ENCODE measurements at regions not wholly inside any gene's neighbourhood (a gene's known extent, or its start where the extent isn't known, plus 50 kb on each side); places are given as distances from the start of the nearest gene placed in this dataset.

DNA sequence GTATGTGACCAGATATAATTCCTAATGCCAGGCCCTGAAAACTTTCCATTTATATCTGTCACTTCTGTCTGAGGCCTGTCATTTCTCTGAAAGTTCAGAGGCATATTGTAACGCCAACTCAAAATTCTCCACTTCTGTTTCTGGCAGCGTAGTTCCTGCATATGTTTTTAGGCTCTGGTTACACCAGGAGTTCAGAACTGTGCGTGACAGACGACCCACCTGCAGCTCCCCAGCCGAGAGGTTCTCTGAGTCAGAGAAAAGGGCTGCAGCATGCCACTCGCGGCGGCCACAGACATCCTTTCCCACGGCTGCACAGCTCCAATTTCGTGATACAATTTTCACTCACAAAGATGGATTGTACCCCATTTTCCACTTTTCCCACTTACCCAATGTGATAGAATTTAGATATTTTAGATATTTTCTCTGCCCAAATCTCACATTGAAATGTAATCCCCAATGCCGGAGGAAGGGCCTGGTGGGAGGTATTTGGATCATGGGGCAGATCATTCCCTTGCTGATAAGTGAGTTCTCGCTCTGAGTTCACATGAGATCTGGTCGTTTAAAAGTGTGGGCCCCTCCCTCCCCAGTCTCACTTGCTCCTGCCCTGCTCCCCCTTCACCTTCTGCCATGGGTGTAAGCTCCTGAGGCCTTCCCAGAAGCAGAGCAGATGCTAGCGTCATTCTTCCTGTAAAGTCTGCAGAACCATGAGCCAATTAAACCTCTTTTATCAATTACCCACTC, 308.1 kb downstream of the LIG4 start:
- Histone ChIP-seq H3K9me3 (ENCODE audit: insufficient read depth, low read depth) (no peaks in the 10 kb centered on the region), H3K4me2 (no peak overlapping the region), H4K20me1 (ENCODE audit: insufficient read depth) (peaks cover 9% of the 10 kb centered on the region; the same call in 1 of the 2 replicates), H3K27me3 (ENCODE audit: insufficient read depth, low read depth) (no peaks in the 10 kb centered on the region), H2AFZ (no peak overlapping the region), H3F3A (ENCODE audit: insufficient read depth, low read depth) (no peaks in the 10 kb centered on the region), H3K9me2 (ENCODE audit: insufficient read depth) (no peaks in the 10 kb centered on the region), H3K4me3 (no peak overlapping the region), H3K79me2 (ENCODE audit: low read depth) (peaks cover 29% of the 10 kb centered on the region), H3K4me1 (replicated peaks; ENCODE audit: insufficient read depth) (peaks cover 3% of the 10 kb centered on the region), H3K27ac (no peak overlapping the region), H3K36me3 (ENCODE audit: low read depth) (peaks cover 6% of the 10 kb centered on the region; the same call in 1 of the 2 replicates)
- intact Hi-C loops (cut with micrococcal nuclease; ENCODE audit: unreplicated experiment) = no loop called here
- TF ChIP-seq EZH2 (IDR thresholded peaks at IDR 0.05; ENCODE audit: low read depth) = no peak
- TF ChIP-seq, protein P1, sequence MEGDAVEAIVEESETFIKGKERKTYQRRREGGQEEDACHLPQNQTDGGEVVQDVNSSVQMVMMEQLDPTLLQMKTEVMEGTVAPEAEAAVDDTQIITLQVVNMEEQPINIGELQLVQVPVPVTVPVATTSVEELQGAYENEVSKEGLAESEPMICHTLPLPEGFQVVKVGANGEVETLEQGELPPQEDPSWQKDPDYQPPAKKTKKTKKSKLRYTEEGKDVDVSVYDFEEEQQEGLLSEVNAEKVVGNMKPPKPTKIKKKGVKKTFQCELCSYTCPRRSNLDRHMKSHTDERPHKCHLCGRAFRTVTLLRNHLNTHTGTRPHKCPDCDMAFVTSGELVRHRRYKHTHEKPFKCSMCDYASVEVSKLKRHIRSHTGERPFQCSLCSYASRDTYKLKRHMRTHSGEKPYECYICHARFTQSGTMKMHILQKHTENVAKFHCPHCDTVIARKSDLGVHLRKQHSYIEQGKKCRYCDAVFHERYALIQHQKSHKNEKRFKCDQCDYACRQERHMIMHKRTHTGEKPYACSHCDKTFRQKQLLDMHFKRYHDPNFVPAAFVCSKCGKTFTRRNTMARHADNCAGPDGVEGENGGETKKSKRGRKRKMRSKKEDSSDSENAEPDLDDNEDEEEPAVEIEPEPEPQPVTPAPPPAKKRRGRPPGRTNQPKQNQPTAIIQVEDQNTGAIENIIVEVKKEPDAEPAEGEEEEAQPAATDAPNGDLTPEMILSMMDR (conservative IDR thresholded peaks at IDR 0.05) = no peak
- POLR2A ChIA-PET (ENCODE audit: unreplicated experiment) = no interaction called here
- BruUV-seq (replicated peaks) = no TSS peak
- DNase-seq = no peak
- CTCF ChIA-PET = no interaction called here

DNA sequence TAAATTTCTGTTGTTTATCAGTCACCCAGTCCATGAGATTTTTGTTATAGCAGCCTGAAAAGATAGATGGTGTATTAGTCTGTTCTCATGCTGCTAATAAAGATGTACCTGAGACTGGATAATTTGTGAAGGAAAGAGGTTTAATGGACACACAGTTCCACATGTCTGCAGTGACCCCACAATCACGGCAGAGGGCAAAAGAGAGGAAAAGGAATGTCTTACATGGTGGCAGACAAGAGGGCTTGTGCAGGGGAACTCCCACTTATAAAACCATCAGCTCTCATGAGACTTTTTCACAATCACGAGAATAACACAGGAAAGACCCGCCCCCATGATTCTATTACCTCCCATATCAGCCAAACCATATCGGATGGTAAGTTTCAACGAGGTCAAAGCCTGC, 309.2 kb downstream of the LIG4 start:
- Histone ChIP-seq H3K9me3 (ENCODE audit: insufficient read depth, low read depth) (no peaks in the 10 kb centered on the region), H3K27ac (no peak overlapping the region), H3K4me3 (no peak overlapping the region), H3K4me1 (replicated peaks; ENCODE audit: insufficient read depth) (no peaks in the 10 kb centered on the region), H3K4me2 (no peak overlapping the region), H2AFZ (no peak overlapping the region), H3K36me3 (ENCODE audit: low read depth) (peaks cover 6% of the 10 kb centered on the region; the same call in 1 of the 2 replicates), H3K9me2 (ENCODE audit: insufficient read depth) (no peaks in the 10 kb centered on the region), H3K79me2 (ENCODE audit: low read depth) (peaks cover 18% of the 10 kb centered on the region), H3K27me3 (ENCODE audit: insufficient read depth, low read depth) (no peaks in the 10 kb centered on the region), H4K20me1 (ENCODE audit: insufficient read depth) (peaks cover 9% of the 10 kb centered on the region; the same call in 1 of the 2 replicates), H3F3A (ENCODE audit: insufficient read depth, low read depth) (no peaks in the 10 kb centered on the region)
- CTCF ChIA-PET = no interaction called here
- intact Hi-C loops (cut with micrococcal nuclease; ENCODE audit: unreplicated experiment) = no loop called here
- no peak for TF ChIP-seq EZH2 (IDR thresholded peaks at IDR 0.05; ENCODE audit: low read depth)
- TF ChIP-seq, protein P1 (conservative IDR thresholded peaks at IDR 0.05) = no peak
- BruUV-seq (replicated peaks) = no TSS peak
- POLR2A ChIA-PET (ENCODE audit: unreplicated experiment) = no interaction called here
- DNase-seq = no peak

DNA sequence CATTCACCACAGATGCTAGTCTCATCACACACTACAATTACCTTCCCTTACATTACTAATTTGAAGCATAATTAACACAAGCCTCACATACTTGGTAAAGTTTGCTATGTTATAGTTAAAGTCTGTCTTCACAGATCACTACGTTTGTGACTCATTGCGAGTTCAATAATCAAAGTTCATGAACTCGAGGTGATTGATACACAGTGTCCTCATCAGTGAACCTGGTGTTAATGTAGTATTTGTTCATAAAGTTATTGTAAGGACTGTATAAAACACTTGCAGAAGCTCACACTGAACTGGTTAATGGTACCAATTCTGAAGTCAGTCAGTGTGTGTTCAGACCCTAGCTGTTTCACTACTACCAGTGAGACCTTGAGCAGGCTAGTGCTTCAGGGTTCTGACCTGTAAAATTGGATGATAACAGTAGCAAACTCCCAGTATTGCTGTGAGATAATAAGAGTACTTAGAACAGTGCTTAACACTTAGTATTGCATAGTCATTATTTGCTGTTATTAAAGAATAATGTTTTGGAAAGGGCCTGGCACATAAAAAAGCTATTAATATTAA, 313.3 kb downstream of the LIG4 start:
- CTCF ChIA-PET = no interaction called here
- Histone ChIP-seq H3K4me1 (replicated peaks; ENCODE audit: insufficient read depth) (no peaks in the 10 kb centered on the region), H3K27ac (no peak overlapping the region), H3K9me2 (ENCODE audit: insufficient read depth) (no peaks in the 10 kb centered on the region), H3K79me2 (ENCODE audit: low read depth) (peaks cover 9% of the 10 kb centered on the region; the same call in 1 of the 2 replicates), H3K27me3 (ENCODE audit: insufficient read depth, low read depth) (no peaks in the 10 kb centered on the region), H4K20me1 (ENCODE audit: insufficient read depth) (peaks cover 6% of the 10 kb centered on the region; the same call in 1 of the 2 replicates), H2AFZ (no peak overlapping the region), H3K9me3 (ENCODE audit: insufficient read depth, low read depth) (no peaks in the 10 kb centered on the region; the same call in 1 of the 2 replicates), H3K4me3 (no peak overlapping the region), H3K36me3 (ENCODE audit: low read depth) (no peaks in the 10 kb centered on the region), H3K4me2 (no peak overlapping the region), H3F3A (ENCODE audit: insufficient read depth, low read depth) (no peaks in the 10 kb centered on the region)
- no peak for DNase-seq
- TF ChIP-seq, protein P1 (conservative IDR thresholded peaks at IDR 0.05) = no peak
- TF ChIP-seq EZH2 (IDR thresholded peaks at IDR 0.05; ENCODE audit: low read depth) = no peak
- no TSS peak for BruUV-seq (replicated peaks)
- POLR2A ChIA-PET (ENCODE audit: unreplicated experiment) = no interaction called here
- intact Hi-C loops (cut with micrococcal nuclease; ENCODE audit: unreplicated experiment) = no loop called here
